Fibroblast of lung (primary cell): ENCODE measurements at regions not wholly inside any gene's neighbourhood (a gene's known extent, or its start where the extent isn't known, plus 50 kb on each side); places are given as distances from the start of the nearest gene placed in this dataset.

ENCODE experiments used
- DNase-seq, 2 donors: peaks; one replicate each; pipeline versions ENCODE4 v3.0.0 to v3.0.0-alpha.2; 2010; ENCODE audit warnings: low read depth in 2 of 2
- H2AFZ ChIP-seq: 2 replicates; pipeline ENCODE4 v1.5.1; 2012; ENCODE audit warnings: low read length, control low read depth, inconsistent platforms
- H3K27ac ChIP-seq: 2 replicates; pipeline ENCODE4 v1.5.1; 2011; ENCODE audit warnings: low read length, control low read depth; ENCODE audit not compliant: insufficient read depth
- H3K27me3 ChIP-seq: 2 replicates; pipeline ENCODE4 v1.5.1; 2011; ENCODE audit warnings: mild to moderate bottlenecking, low read length; ENCODE audit not compliant: control insufficient read depth, insufficient read depth
- H3K36me3 ChIP-seq: 2 replicates; pipeline ENCODE4 v1.5.1; 2011; ENCODE audit warnings: low read length; ENCODE audit not compliant: control insufficient read depth, insufficient read depth
- H3K4me1 ChIP-seq: 2 replicates; pipeline ENCODE4 v1.5.1; 2011; ENCODE audit warnings: low read length; ENCODE audit not compliant: control insufficient read depth, insufficient read depth; ENCODE audit errors: extremely low read depth
- H3K4me2 ChIP-seq: 2 replicates; pipeline ENCODE4 v1.5.1; 2011; ENCODE audit warnings: low read length, control low read depth; ENCODE audit not compliant: insufficient read depth; ENCODE audit errors: extremely low read depth
- H3K4me3 ChIP-seq, 4 experiments: fragments of 200-600 bp in 1 of 4; sonication (generic) in 1 of 4; replicated peaks in 1 of 4; 2 replicates each; pipeline ENCODE4 v1.5.1; 2011 to 2016; ENCODE audit warnings: low read length in 4 of 4, low read depth in 3 of 4, mild to moderate bottlenecking in 3 of 4, control low read depth in 2 of 4, inconsistent platforms in 1 of 4, mixed read lengths in 1 of 4; ENCODE audit not compliant: insufficient read depth in 1 of 4; ENCODE audit errors: control extremely low read depth in 1 of 4
- H3K79me2 ChIP-seq: 2 replicates; pipeline ENCODE4 v1.5.1; 2012; ENCODE audit warnings: mild to moderate bottlenecking, low read length, inconsistent platforms; ENCODE audit not compliant: control insufficient read depth, insufficient read depth
- H3K9ac ChIP-seq: 2 replicates; pipeline ENCODE4 v1.5.1; 2011; ENCODE audit warnings: mild to moderate bottlenecking, low read length, control low read depth; ENCODE audit not compliant: insufficient read depth
- H3K9me3 ChIP-seq: 2 replicates; pipeline ENCODE4 v1.5.1; 2012; ENCODE audit warnings: low read depth, low read length; ENCODE audit not compliant: control insufficient read depth, insufficient read depth
- H4K20me1 ChIP-seq: 2 replicates; pipeline ENCODE4 v1.5.1; 2011; ENCODE audit warnings: low read length; ENCODE audit not compliant: control insufficient read depth, insufficient read depth; ENCODE audit errors: extremely low read depth
- CTCF ChIP-seq, 2 donors: IDR thresholded peaks in 1 of 2; conservative IDR thresholded peaks in 1 of 2; 1 replicate in 1 of 2; 2 replicates in 1 of 2; pipeline ENCODE4 v1.5.1; 2011 to 2012; ENCODE audit warnings: low read length in 2 of 2, control low read depth in 1 of 2, inconsistent platforms in 1 of 2, low read depth in 1 of 2, mild to moderate bottlenecking in 1 of 2
- EZH2 ChIP-seq: IDR thresholded peaks from 2 replicates; pipeline ENCODE4 v1.5.1; 2012; ENCODE audit warnings: low read length, control low read depth, mild to moderate bottlenecking; ENCODE audit errors: missing control alignments

GRCh38 chr1:209458921-209459320, 124.6 kb upstream of the CAMK1G start:
- DNase-seq = no peak
- H3K4me2 ChIP-seq = no peak overlapping the region
- H3K36me3 ChIP-seq = no peaks in the 10 kb centered on the region
- H3K4me1 ChIP-seq = no peaks in the 10 kb centered on the region
- no peak overlapping the region for H2AFZ ChIP-seq
- no peak overlapping the region for H3K9ac ChIP-seq
- H4K20me1 ChIP-seq = no peaks in the 10 kb centered on the region
- H3K27ac ChIP-seq = no peak overlapping the region
- H3K79me2 ChIP-seq = no peaks in the 10 kb centered on the region
- no peak overlapping the region for H3K4me3 ChIP-seq
- H3K27me3 ChIP-seq = no peaks in the 10 kb centered on the region
- no peaks in the 10 kb centered on the region for H3K9me3 ChIP-seq
- TF ChIP-seq CTCF (conservative IDR thresholded peaks at IDR 0.05 in 1 of 2, IDR thresholded peaks at IDR 0.05 in 1 of 2; ENCODE audit: low read depth in 1 of 2, low read length in 2 of 2) (no peak), EZH2 (no peak)

- no peak for DNase-seq
- Histone ChIP-seq H3K9ac (no peak overlapping the region), H3K9me3 (no peaks in the 10 kb centered on the region), H3K36me3 (no peaks in the 10 kb centered on the region), H3K4me2 (no peak overlapping the region), H3K27me3 (no peaks in the 10 kb centered on the region), H3K4me3 (no peak overlapping the region), H3K4me1 (no peaks in the 10 kb centered on the region), H4K20me1 (no peaks in the 10 kb centered on the region), H2AFZ (no peak overlapping the region), H3K79me2 (no peaks in the 10 kb centered on the region), H3K27ac (no peak overlapping the region)
- no peak for TF ChIP-seq EZH2
- TF ChIP-seq CTCF (conservative IDR thresholded peaks at IDR 0.05 in 1 of 2, IDR thresholded peaks at IDR 0.05 in 1 of 2; ENCODE audit: low read depth in 1 of 2, low read length in 2 of 2) = no peak
Observed at GRCh38 chr1:209461168-209461567, 122.3 kb upstream of the CAMK1G start.

DNA sequence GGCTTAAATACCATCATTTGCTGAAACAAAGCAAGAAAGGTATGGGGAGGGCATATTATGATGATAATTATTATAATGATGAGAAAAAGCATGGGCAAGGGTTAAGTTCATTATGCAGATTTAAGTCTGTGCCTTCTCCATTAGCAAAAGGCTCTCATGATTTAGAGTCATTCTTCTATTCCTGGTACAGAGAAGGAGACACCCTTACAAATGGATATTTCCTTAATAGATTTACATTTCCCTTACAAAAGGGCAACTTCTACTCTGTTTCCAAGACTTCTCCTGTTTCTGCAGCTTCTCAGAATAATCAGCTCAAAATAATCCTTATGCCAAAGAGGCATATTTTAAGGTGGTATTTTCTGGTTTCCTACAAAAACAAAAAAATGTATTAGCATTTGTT, 121.1 kb upstream of the CAMK1G start:
- Histone ChIP-seq H3K27ac (no peak overlapping the region), H3K9ac (no peak overlapping the region), H3K27me3 (no peaks in the 10 kb centered on the region), H3K4me2 (no peak overlapping the region), H3K79me2 (no peaks in the 10 kb centered on the region), H4K20me1 (no peaks in the 10 kb centered on the region), H3K36me3 (no peaks in the 10 kb centered on the region), H3K4me3 (no peak overlapping the region), H3K9me3 (no peaks in the 10 kb centered on the region), H2AFZ (no peak overlapping the region), H3K4me1 (no peaks in the 10 kb centered on the region)
- DNase-seq = no peak
- TF ChIP-seq CTCF (conservative IDR thresholded peaks at IDR 0.05 in 1 of 2, IDR thresholded peaks at IDR 0.05 in 1 of 2; ENCODE audit: low read depth in 1 of 2, low read length in 2 of 2) = no peak
- no peak for TF ChIP-seq EZH2
